IPS-18a (cell line): ENCODE measurements at regions not wholly inside any gene's neighbourhood (a gene's known extent, or its start where the extent isn't known, plus 50 kb on each side); places are given as distances from the start of the nearest gene placed in this dataset.
A peak's percentile ranks its signal among the peaks of the same experiment; 100 is the strongest.
"Not testable (repeated sequence)": the region's sequence is repeated elsewhere in the genome, so short reads cannot be mapped to it uniquely, and the experiment has no call there.

Experiments
- H3K27ac ChIP-seq: one replicate; pipeline ENCODE4 v1.5.1; 2013; ENCODE audit warnings: low read length
- H3K27me3 ChIP-seq: one replicate; pipeline ENCODE4 v1.6.1; 2013; ENCODE audit warnings: mild to moderate bottlenecking, low read length; ENCODE audit not compliant: control insufficient read depth, insufficient read depth
- H3K36me3 ChIP-seq: one replicate; pipeline ENCODE4 v1.6.1; 2013; ENCODE audit warnings: low read depth, low read length; ENCODE audit not compliant: control insufficient read depth
- H3K4me1 ChIP-seq: one replicate; pipeline ENCODE4 v1.6.1; 2013; ENCODE audit warnings: low read depth, low read length; ENCODE audit not compliant: control insufficient read depth
- H3K4me3 ChIP-seq: one replicate; pipeline ENCODE4 v1.5.1; 2013; ENCODE audit warnings: low read length
- H3K9ac ChIP-seq: one replicate; pipeline ENCODE4 v1.6.1; 2013; ENCODE audit warnings: mild to moderate bottlenecking, low read length, moderate library complexity
- H3K9me3 ChIP-seq: one replicate; pipeline ENCODE4 v1.6.1; 2013; ENCODE audit warnings: low read depth, low read length; ENCODE audit not compliant: control insufficient read depth

- not testable (repeated sequence) for H3K36me3 ChIP-seq, H3K27me3 ChIP-seq, H3K9ac ChIP-seq, H3K4me1 ChIP-seq, H3K9me3 ChIP-seq, H3K27ac ChIP-seq, H3K4me3 ChIP-seq
Observed at GRCh38 chr12:8282181-8282580, 54.8 kb upstream of the FAM90A1 start.

- not testable (repeated sequence) for H3K36me3 ChIP-seq, H3K9me3 ChIP-seq, H3K4me1 ChIP-seq, H3K9ac ChIP-seq, H3K4me3 ChIP-seq, H3K27ac ChIP-seq, H3K27me3 ChIP-seq
Observed at GRCh38 chr12:8285681-8286080, 58.3 kb upstream of the FAM90A1 start.

- H3K4me3 ChIP-seq, H3K9ac ChIP-seq, H3K36me3 ChIP-seq, H3K4me1 ChIP-seq, H3K27ac ChIP-seq, H3K9me3 ChIP-seq, H3K27me3 ChIP-seq: not testable (repeated sequence)
Observed at GRCh38 chr12:8291764-8292163, 64.3 kb upstream of the FAM90A1 start.

- H3K9ac ChIP-seq, H3K36me3 ChIP-seq, H3K4me1 ChIP-seq, H3K4me3 ChIP-seq, H3K27me3 ChIP-seq, H3K27ac ChIP-seq, H3K9me3 ChIP-seq: not testable (repeated sequence)
Observed at GRCh38 chr12:8294662-8295061, 67.2 kb upstream of the FAM90A1 start.

GRCh38 chr12:8308611-8309010, 81.2 kb upstream of the FAM90A1 start:
- not testable (repeated sequence) for H3K36me3 ChIP-seq, H3K27me3 ChIP-seq, H3K9me3 ChIP-seq, H3K4me1 ChIP-seq, H3K27ac ChIP-seq, H3K4me3 ChIP-seq, H3K9ac ChIP-seq

- not testable (repeated sequence) for H3K4me3 ChIP-seq, H3K9me3 ChIP-seq, H3K9ac ChIP-seq, H3K36me3 ChIP-seq, H3K27me3 ChIP-seq, H3K27ac ChIP-seq
- H3K4me1 ChIP-seq, result peaks cover 16% of the 10 kb centered on the region
Observed at GRCh38 chr12:8315997-8316396, 88.6 kb upstream of the FAM90A1 start.

GRCh38 chr12:8317675-8318074, 90.3 kb upstream of the FAM90A1 start:
- not testable (repeated sequence) for H3K4me3 ChIP-seq, H3K9ac ChIP-seq, H3K36me3 ChIP-seq, H3K27ac ChIP-seq, H3K27me3 ChIP-seq, H3K9me3 ChIP-seq
- H3K4me1 ChIP-seq, result peaks cover 21% of the 10 kb centered on the region

- Histone ChIP-seq H3K4me1 (peaks cover 21% of the 10 kb centered on the region), H3K4me3 (peak overlapping the region; percentile 0)
- H3K27me3 ChIP-seq, H3K9me3 ChIP-seq, H3K9ac ChIP-seq, H3K36me3 ChIP-seq, H3K27ac ChIP-seq: not testable (repeated sequence)
Observed at GRCh38 chr12:8320251-8320730, 92.9 kb upstream of the FAM90A1 start.

GRCh38 chr12:8320791-8321370, 93.5 kb upstream of the FAM90A1 start:
- not testable (repeated sequence) for H3K27ac ChIP-seq, H3K27me3 ChIP-seq, H3K36me3 ChIP-seq, H3K9ac ChIP-seq, H3K9me3 ChIP-seq
- peaks cover 21% of the 10 kb centered on the region for H3K4me1 ChIP-seq
- H3K4me3 ChIP-seq, result peak overlapping the region; percentile 0

- not testable (repeated sequence) for H3K27me3 ChIP-seq, H3K4me3 ChIP-seq, H3K9me3 ChIP-seq, H3K36me3 ChIP-seq, H3K27ac ChIP-seq, H3K9ac ChIP-seq
- peaks cover 12% of the 10 kb centered on the region for H3K4me1 ChIP-seq
Observed at GRCh38 chr12:8325145-8325839, 97.9 kb upstream of the FAM90A1 start.

GRCh38 chr12:8328835-8329234, 101.4 kb upstream of the FAM90A1 start:
- not testable (repeated sequence) for H3K27me3 ChIP-seq, H3K27ac ChIP-seq, H3K4me3 ChIP-seq, H3K9me3 ChIP-seq, H3K36me3 ChIP-seq, H3K9ac ChIP-seq, H3K4me1 ChIP-seq

GRCh38 chr12:8332373-8332772, 105.0 kb upstream of the FAM90A1 start:
- H3K27ac ChIP-seq, H3K4me1 ChIP-seq, H3K36me3 ChIP-seq, H3K27me3 ChIP-seq, H3K9ac ChIP-seq, H3K9me3 ChIP-seq, H3K4me3 ChIP-seq: not testable (repeated sequence)
